RPMI7951 (cell line): ENCODE measurements at regions not wholly inside any gene's neighbourhood (a gene's known extent, or its start where the extent isn't known, plus 50 kb on each side); places are given as distances from the start of the nearest gene placed in this dataset.
A peak's percentile ranks its signal among the peaks of the same experiment; 100 is the strongest.
"Not testable (repeated sequence)": the region's sequence is repeated elsewhere in the genome, so short reads cannot be mapped to it uniquely, and the experiment has no call there.

Experiments used
- DNase-seq: peaks from one replicate; pipeline ENCODE4 v3.0.0-alpha.2; 2012; ENCODE audit warnings: low read depth

GRCh38 chr6:117761610-117762009, 86.3 kb downstream of the NUS1 start:
- no peak for DNase-seq

DNA sequence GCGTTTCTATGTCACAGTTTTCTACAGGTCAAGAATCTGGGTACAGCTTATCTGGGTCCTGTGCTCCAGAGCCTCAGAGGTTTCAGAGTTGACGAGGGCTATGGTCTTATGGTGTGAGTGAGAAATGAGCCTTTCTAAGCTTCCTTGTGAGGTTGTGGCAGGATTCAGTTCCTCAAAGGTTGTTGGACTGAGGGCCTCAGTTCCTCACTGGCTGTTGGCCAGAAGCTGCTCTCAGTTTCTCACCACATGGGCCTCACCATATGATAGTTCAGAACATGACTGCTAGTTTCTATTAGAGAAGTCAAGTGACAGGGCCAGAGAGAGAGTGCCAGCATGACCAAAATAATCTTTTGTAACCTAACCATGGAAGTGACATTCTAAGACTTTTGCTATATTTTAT, 96.1 kb downstream of the NUS1 start:
- no peak for DNase-seq

- DNase-seq, result peak; percentile 37
Measured at GRCh38 chr6:117776441-117776840, 101.2 kb downstream of the NUS1 start.

- no peak for DNase-seq
Measured at GRCh38 chr6:117781550-117781949, 106.3 kb downstream of the NUS1 start.

DNA sequence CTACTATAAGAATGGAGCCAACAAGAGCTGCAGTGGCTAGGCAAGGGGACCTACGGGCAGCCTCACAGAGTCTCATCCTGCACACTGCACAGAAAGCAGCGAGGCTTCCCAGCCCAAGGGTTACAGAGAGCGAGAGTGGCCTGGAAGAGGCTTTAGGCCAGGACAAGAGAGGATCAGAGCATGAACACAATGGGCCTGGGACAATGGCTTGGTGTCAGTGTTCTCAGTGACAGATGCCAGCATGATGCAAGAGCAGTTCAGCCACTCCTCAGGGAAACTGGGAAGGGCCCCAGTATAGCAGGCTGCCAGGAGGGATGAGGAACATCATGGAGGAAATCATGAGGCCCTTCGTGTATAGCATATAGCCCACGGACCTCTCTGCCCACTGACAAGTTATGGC, 108.0 kb downstream of the NUS1 start:
- DNase-seq, result no peak

DNA sequence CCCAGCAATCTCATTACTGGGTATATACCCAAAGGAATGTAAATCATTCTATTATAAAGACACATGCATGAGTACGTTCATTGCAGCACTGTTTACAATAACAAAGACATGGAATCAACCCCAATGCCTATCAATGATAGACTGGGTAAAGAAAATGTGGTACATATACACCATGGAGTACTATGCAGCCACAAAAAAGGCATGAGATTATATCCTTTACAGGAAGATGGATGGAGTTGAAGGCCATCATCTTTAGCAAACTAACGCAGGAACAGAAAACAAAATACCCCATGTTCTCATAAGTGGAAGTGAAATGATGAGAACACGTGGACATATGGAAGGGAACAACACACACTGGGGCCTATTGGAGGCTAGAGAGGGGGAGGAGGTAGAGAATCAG, 115.7 kb downstream of the NUS1 start:
- DNase-seq, result no peak

DNA sequence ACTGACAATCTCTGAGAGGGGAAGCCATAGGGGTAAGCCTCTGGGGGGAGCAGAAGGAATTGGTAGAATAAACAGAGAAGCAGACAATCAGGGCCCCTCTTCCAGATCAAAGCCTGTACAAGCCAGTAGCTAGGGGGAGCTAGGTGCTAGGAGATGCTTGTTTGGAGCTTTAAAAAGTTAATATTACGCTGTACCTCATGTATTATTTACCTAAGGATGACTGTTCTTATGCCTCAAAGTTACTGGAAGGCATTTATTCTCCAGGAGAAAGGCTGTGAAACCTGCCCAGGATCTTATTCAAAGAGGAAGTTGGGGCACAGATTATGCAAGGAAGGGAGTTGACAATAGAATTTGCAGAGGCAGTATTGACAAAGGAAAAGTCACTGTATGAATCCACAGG, 111.8 kb upstream of the SLC35F1 start:
- DNase-seq, result no peak

DNA sequence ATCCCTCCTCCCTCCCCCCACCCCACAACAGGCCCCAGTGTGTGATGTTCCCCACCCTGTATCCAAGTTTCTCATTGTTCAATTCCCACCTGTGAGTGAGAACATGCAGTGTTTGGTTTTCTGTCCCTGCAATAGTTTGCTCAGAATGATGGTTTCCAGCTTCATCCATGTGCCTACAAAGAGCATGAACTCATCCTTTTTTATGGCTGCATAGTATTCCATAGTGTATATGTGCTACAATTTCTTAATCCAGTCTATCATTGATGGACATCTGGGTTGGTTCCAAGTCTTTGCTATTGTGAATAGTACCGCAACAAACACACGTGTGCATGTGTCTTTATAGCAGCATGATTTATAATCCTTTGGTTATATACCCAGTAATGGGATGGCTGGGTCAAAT, 108.2 kb upstream of the SLC35F1 start:
- not testable (repeated sequence) for DNase-seq

DNA sequence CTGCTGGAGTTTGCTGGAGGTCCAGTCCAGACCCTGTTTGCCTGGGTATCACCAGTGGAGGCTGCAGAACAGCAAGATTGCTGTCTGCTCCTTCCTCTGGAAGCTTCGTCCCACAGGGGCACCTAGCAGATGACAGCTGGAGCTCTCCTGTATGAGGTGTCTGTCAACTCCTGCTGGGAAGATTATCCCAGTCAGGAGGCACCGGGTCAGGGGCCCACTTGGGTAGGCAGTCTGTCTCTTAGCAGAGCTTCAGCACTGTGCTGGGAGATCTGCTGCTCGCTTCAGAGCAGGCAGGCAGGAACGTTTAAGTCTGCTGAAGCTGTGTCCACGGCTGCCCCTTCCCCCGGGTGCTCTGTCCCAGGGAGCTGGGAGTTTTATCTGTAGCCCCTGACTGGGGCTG, 96.8 kb upstream of the SLC35F1 start:
- DNase-seq, result no peak

DNA sequence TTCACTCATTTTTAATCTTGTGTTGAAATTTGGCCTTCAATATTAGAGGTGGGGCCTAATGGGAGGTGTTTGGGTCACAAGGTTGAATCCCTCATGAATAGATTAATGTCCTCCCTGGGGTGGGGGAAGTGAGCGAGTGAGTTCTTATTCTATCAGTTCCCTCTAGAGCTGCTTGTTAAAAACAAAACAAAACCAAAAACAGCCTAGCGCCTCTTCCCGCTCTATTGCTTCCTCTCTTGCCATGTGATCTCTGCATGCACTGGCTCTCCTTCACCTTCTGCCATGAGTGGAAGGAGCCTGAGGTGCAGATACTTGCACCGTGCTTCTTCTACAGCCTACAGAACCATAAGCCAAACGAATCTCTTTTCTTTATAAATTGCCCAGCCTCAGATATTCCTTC, 89.6 kb upstream of the SLC35F1 start:
- no peak for DNase-seq

DNA sequence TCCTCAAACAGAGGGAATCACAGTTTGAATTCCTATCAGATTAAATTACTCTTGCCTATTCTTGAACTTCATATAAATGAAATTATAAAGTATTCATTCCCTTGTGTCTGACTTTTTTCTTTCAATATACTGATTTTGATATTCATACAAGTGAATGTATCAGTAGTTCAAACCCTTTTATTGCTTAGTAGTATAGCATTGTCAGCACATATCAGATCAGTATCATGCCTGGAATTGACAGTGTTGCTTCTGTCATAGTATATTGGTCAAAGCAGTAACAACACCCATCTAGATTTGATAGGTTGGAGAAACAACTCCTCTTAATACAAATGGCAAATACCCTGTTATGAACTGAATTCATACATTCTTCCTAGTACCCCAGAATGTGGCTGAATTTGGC, 89.1 kb upstream of the SLC35F1 start:
- DNase-seq, result no peak

- DNase-seq, result no peak
Measured at GRCh38 chr6:117818449-117818848, 88.6 kb upstream of the SLC35F1 start.

DNA sequence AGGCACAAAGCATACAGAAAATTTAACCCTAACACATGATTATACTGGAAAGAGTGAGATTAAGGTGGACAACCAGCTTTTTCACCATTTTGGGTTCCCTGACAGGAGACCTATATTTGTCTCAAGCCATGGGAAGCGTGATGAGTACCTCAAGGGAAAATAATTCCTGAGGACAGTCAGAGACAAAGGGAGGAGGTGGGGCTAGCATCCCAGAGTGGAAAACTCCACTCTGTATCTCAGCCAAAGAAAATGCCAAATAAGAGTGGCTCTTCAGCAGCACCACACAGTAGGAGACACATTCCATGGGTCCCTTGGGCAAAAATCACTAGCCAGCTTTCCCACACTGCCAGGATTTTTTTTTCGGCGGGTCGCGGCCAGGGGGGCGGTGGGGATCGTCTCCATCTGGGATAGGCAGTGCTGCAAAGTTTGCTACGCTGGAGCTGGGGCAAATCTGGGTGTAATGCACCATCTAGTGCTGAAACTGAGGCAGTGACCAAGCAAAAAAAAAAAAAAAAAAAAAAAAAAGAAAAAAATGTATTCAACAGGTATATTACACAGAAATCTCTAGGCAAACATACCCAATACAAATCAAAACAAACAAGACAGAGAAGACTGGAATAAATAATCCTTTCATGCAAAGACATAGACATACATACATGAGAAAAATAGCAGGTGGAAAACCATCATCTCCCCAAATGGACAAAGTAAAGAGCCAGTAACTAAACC, 77.3 kb upstream of the SLC35F1 start:
- DNase-seq, result peak; percentile 59

GRCh38 chr6:117837261-117837660, 69.8 kb upstream of the SLC35F1 start:
- peak; percentile 5 for DNase-seq

GRCh38 chr6:117840541-117840983, 66.5 kb upstream of the SLC35F1 start:
- peak; percentile 42 for DNase-seq

GRCh38 chr6:117847912-117848311, 59.2 kb upstream of the SLC35F1 start:
- DNase-seq, result no peak

DNA sequence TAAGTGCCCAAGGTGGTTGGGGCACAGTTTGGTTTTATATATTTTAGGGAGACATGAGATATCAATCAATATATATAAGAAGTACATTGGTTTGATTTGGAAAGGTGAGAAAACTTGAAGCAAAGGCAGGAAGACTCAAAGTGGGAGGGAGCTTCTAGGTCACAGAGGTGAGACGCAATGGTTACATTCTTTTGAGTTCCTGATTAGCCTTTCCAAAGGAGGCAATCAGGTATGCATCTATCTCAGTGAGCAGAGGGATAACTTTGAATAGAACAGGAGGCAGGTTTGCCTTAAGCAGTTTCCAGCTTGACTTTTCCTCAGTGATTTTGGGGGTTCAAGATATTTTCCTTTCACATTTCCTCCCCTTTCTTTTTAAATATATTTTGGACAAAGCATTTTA, 58.0 kb upstream of the SLC35F1 start:
- DNase-seq, result no peak
